ENCODE measurements at regions not wholly inside any gene's neighbourhood (a gene's known extent, or its start where the extent isn't known, plus 50 kb on each side); places are given as distances from the start of the nearest gene placed in this dataset.

DNA sequence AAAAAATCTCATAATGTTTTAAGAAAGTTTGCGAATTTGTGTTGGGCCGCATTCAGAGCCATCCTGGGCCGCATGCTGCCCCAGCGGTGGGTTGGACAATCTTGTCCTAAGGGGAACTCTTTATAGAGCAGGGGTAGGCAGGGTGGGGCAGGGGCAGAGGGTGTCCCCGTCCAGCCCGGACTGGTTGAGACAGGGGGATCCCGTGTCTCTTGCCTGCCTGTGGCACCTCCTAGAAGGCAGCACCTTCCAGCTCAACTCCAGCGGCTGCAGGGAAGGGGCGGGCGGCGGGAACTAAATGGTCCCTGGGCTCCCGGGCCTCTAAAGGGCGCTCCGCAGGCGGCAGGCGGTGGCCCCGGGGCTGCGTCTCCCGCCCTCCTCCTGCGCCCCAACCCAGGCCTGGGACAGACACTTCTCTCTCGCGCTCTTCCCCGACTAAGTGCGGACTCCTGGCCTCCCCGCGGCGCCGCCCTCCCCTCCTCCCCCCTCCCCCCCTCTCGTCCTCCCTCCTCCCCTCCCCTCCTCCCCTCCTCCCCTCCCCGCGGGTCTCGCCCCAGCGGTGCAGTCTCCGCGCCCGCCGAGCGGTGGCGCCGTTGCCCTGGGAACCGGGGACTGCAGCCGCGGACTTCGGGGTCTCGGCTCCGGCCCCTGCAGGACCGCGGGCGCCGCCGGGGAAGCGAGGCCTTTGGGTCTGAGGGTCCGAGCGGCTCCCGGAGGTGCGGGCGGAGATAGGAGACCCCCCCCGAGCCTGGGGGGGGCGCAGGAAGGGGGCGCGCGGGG, 132.6 kb downstream of the MRPL36 start:
- H3K4me1 Mint-ChIP-seq (ENCODE audit: low read depth): no peaks in the 10 kb centered on the region
- H3K27me3 Mint-ChIP-seq (ENCODE audit: low read depth): peaks cover 58% of the 10 kb centered on the region

DNA sequence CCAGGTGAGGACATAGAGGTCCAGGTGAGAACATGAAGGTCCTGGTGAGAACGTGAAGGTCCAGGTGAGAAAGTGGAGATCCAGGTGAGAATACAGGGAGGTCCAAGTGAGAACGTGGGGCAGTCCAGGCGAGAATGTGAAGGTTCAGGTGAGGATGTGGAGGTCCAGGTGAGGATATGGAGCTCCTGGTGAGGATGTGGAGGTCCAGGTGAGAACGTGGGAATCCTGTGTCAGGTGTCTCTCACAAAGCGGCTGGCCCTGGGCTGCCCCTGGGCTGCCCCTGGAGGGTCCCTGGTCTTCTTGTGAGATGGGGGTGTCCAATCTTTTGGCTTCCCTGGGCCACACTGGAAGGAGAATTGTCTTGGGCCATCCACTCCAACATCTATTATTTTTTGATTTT, 133.4 kb downstream of the MRPL36 start:
- no peaks in the 10 kb centered on the region for H3K36me3 Mint-ChIP-seq (ENCODE audit: low read depth)
- H3K4me1 Mint-ChIP-seq (ENCODE audit: low read depth): no peaks in the 10 kb centered on the region
- H3K27ac Mint-ChIP-seq (ENCODE audit: unreplicated experiment): no peak overlapping the region
- H3K27me3 Mint-ChIP-seq (ENCODE audit: low read depth): peaks cover 58% of the 10 kb centered on the region
- no peak for DNase-seq (ENCODE audit: low spot score)
- TF ChIP-seq, protein P1, sequence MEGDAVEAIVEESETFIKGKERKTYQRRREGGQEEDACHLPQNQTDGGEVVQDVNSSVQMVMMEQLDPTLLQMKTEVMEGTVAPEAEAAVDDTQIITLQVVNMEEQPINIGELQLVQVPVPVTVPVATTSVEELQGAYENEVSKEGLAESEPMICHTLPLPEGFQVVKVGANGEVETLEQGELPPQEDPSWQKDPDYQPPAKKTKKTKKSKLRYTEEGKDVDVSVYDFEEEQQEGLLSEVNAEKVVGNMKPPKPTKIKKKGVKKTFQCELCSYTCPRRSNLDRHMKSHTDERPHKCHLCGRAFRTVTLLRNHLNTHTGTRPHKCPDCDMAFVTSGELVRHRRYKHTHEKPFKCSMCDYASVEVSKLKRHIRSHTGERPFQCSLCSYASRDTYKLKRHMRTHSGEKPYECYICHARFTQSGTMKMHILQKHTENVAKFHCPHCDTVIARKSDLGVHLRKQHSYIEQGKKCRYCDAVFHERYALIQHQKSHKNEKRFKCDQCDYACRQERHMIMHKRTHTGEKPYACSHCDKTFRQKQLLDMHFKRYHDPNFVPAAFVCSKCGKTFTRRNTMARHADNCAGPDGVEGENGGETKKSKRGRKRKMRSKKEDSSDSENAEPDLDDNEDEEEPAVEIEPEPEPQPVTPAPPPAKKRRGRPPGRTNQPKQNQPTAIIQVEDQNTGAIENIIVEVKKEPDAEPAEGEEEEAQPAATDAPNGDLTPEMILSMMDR (IDR thresholded peaks at IDR 0.05): no peak
- H3K4me3 Mint-ChIP-seq (ENCODE audit: unreplicated experiment): no peak overlapping the region
- H3K9me3 Mint-ChIP-seq (ENCODE audit: low read depth): peaks cover 8% of the 10 kb centered on the region

More for the DNA sequence above, 132.6 kb downstream of the MRPL36 start:
- Mint-ChIP-seq H3K9me3 (ENCODE audit: low read depth) (peaks cover 8% of the 10 kb centered on the region), H3K36me3 (ENCODE audit: low read depth) (no peaks in the 10 kb centered on the region), H3K27ac (ENCODE audit: unreplicated experiment) (no peak overlapping the region), H3K4me3 (ENCODE audit: unreplicated experiment) (no peak overlapping the region)
- DNase-seq (ENCODE audit: low spot score): no peak
- TF ChIP-seq, protein P1 (IDR thresholded peaks at IDR 0.05): peak; percentile 62

- DNase-seq (ENCODE audit: low spot score): no peak
- H3K4me1 Mint-ChIP-seq (ENCODE audit: low read depth): no peaks in the 10 kb centered on the region
- peak overlapping the region; percentile 28 for H3K4me3 Mint-ChIP-seq (ENCODE audit: unreplicated experiment)
- TF ChIP-seq, protein P1 (IDR thresholded peaks at IDR 0.05): no peak
- peaks cover 58% of the 10 kb centered on the region for H3K27me3 Mint-ChIP-seq (ENCODE audit: low read depth)
- H3K36me3 Mint-ChIP-seq (ENCODE audit: low read depth): no peaks in the 10 kb centered on the region
- H3K27ac Mint-ChIP-seq (ENCODE audit: unreplicated experiment): no peak overlapping the region
- peaks cover 8% of the 10 kb centered on the region for H3K9me3 Mint-ChIP-seq (ENCODE audit: low read depth)
Observed at GRCh38 chr5:1665803-1666202, 133.8 kb downstream of the MRPL36 start.

GRCh38 chr5:1665231-1665630, 134.4 kb downstream of the MRPL36 start:
- no peak for DNase-seq (ENCODE audit: low spot score)
- peak overlapping the region; percentile 28 for H3K4me3 Mint-ChIP-seq (ENCODE audit: unreplicated experiment)
- H3K9me3 Mint-ChIP-seq (ENCODE audit: low read depth): peaks cover 4% of the 10 kb centered on the region
- no peaks in the 10 kb centered on the region for H3K4me1 Mint-ChIP-seq (ENCODE audit: low read depth)
- peaks cover 61% of the 10 kb centered on the region for H3K27me3 Mint-ChIP-seq (ENCODE audit: low read depth)
- H3K27ac Mint-ChIP-seq (ENCODE audit: unreplicated experiment): no peak overlapping the region
- TF ChIP-seq, protein P1 (IDR thresholded peaks at IDR 0.05): no peak
- H3K36me3 Mint-ChIP-seq (ENCODE audit: low read depth): no peaks in the 10 kb centered on the region

- Mint-ChIP-seq H3K27ac (ENCODE audit: unreplicated experiment) (no peak overlapping the region), H3K27me3 (ENCODE audit: low read depth) (peaks cover 61% of the 10 kb centered on the region), H3K36me3 (ENCODE audit: low read depth) (no peaks in the 10 kb centered on the region), H3K9me3 (ENCODE audit: low read depth) (no peaks in the 10 kb centered on the region), H3K4me1 (ENCODE audit: low read depth) (no peaks in the 10 kb centered on the region), H3K4me3 (ENCODE audit: unreplicated experiment) (no peak overlapping the region)
- TF ChIP-seq, protein P1 (IDR thresholded peaks at IDR 0.05): no peak
- DNase-seq (ENCODE audit: low spot score): no peak
Observed at GRCh38 chr5:1663186-1663585, 136.5 kb downstream of the MRPL36 start.

All from chondrocyte (in vitro differentiated cells).